ENCODE measurements at regions not wholly inside any gene's neighbourhood (a gene's known extent, or its start where the extent isn't known, plus 50 kb on each side); places are given as distances from the start of the nearest gene placed in this dataset.
A peak's percentile ranks its signal among the peaks of the same experiment; 100 is the strongest.

GRCh38 chr5:86968301-86968753 lies 299.4 kb upstream of the RASA1 start:
- Histone ChIP-seq H3K4me2 (ENCODE audit: insufficient read depth, low read length) (peak overlapping the region; percentile 64), H3K27me3 (ENCODE audit: control insufficient read depth in 2 of 2, insufficient read depth in 2 of 2, low read length in 2 of 2) (no peaks in the 10 kb centered on the region), H3K27ac (ENCODE audit: insufficient read depth, low read depth, low read length) (no peak overlapping the region), H4K20me1 (replicated peaks; ENCODE audit: control insufficient read depth, extremely low read depth, insufficient read depth, low read length) (no peaks in the 10 kb centered on the region), H3K36me3 (ENCODE audit: control insufficient read depth in 2 of 2, extremely low read depth in 1 of 2, insufficient read depth in 2 of 2, low read length in 2 of 2) (no peaks in the 10 kb centered on the region), H2AFZ (ENCODE audit: low read depth, low read length) (peak overlapping the region; percentile 89), H3K9ac (replicated peaks; ENCODE audit: extremely low read depth, insufficient read depth, low read length) (peak overlapping the region; percentile 47), H3K4me3 (replicated peaks in 1 of 3; ENCODE audit: insufficient read depth in 1 of 3, low read depth in 1 of 3, low read length in 3 of 3) (peak overlapping the region in 1 of 3 experiments; percentile 27), H3K4me1 (ENCODE audit: control insufficient read depth, extremely low read depth, insufficient read depth, low read length) (peaks cover 7% of the 10 kb centered on the region), H3K9me1 (replicated peaks; ENCODE audit: control insufficient read depth, extremely low read depth, insufficient read depth, low read length) (no peaks in the 10 kb centered on the region), H3K9me3 (replicated peaks; ENCODE audit: control insufficient read depth, insufficient read depth, low read length) (no peaks in the 10 kb centered on the region), H3K79me2 (ENCODE audit: control insufficient read depth, insufficient read depth, low read length) (no peaks in the 10 kb centered on the region)
- no TSS peak for BruUV-seq (replicated peaks)
- TF ChIP-seq CTCF (IDR thresholded peaks at IDR 0.05; ENCODE audit: extremely low read depth in 1 of 2, insufficient read depth in 1 of 2, low read depth in 1 of 2, low read length in 2 of 2) (peak; percentile 11 to 19), FOS (IDR thresholded peaks at IDR 0.05; ENCODE audit: borderline replicate concordance, insufficient read depth, low read length) (no peak)
- POLR2A ChIA-PET: no interaction called here
- CTCF ChIA-PET: interaction anchor here (0.6 to 5.4 kb wide), 22 partner anchors 8 to 1919 kb away, joined by 3 to 152 read pairs (median 4); partner anchors contain the start of gene CCNH
- intact Hi-C loops (cut with micrococcal nuclease) (loop anchor here (1.0 to 5.0 kb wide), 2 partner anchors 87 to 434 kb away; no protein-coding TSS in a partner anchor), dilution Hi-C loops (cut with MboI; ENCODE audit: extremely low pct_ligation_motif_present, low sequenced_read_pairs) (no loop called here)
- DNase-seq (ENCODE audit: low read depth, low spot score) (peak; percentile 76), FAIRE-seq (peak; percentile 73)

- TF ChIP-seq MYC (IDR thresholded peaks at IDR 0.05; ENCODE audit: low read depth, low read length): no peak
- dilution Hi-C loops (cut with MboI; ENCODE audit: extremely low pct_ligation_motif_present, low sequenced_read_pairs): no loop called here
- CTCF ChIA-PET: interaction anchor here (0.7 to 5.4 kb wide), 9 partner anchors 9 to 430 kb away, joined by 3 to 152 read pairs (median 6); no protein-coding TSS in a partner anchor
These were observed 297.3 kb upstream of the RASA1 start for GRCh38 chr5:86970361-86970760.

More at GRCh38 chr5:86970361-86970760, 297.3 kb upstream of the RASA1 start:
- Histone ChIP-seq H3K9me1 (replicated peaks; ENCODE audit: control insufficient read depth, extremely low read depth, insufficient read depth, low read length) (no peaks in the 10 kb centered on the region), H3K27ac (ENCODE audit: insufficient read depth, low read depth, low read length) (no peak overlapping the region), H3K9me3 (replicated peaks; ENCODE audit: control insufficient read depth, insufficient read depth, low read length) (no peaks in the 10 kb centered on the region), H3K4me1 (ENCODE audit: control insufficient read depth, extremely low read depth, insufficient read depth, low read length) (peaks cover 7% of the 10 kb centered on the region), H3K9ac (replicated peaks; ENCODE audit: extremely low read depth, insufficient read depth, low read length) (no peak overlapping the region), H3K4me3 (replicated peaks in 1 of 3; ENCODE audit: insufficient read depth in 1 of 3, low read depth in 1 of 3, low read length in 3 of 3) (no peak overlapping the region), H3K79me2 (ENCODE audit: control insufficient read depth, insufficient read depth, low read length) (no peaks in the 10 kb centered on the region), H4K20me1 (replicated peaks; ENCODE audit: control insufficient read depth, extremely low read depth, insufficient read depth, low read length) (no peaks in the 10 kb centered on the region), H3K4me2 (ENCODE audit: insufficient read depth, low read length) (no peak overlapping the region), H3K36me3 (ENCODE audit: control insufficient read depth in 2 of 2, extremely low read depth in 1 of 2, insufficient read depth in 2 of 2, low read length in 2 of 2) (no peaks in the 10 kb centered on the region), H2AFZ (ENCODE audit: low read depth, low read length) (no peak overlapping the region), H3K27me3 (ENCODE audit: control insufficient read depth in 2 of 2, insufficient read depth in 2 of 2, low read length in 2 of 2) (no peaks in the 10 kb centered on the region)
- POLR2A ChIA-PET: no interaction called here
- intact Hi-C loops (cut with micrococcal nuclease): no loop called here
- FAIRE-seq (no peak), DNase-seq (ENCODE audit: low read depth, low spot score) (no peak)
- no TSS peak for BruUV-seq (replicated peaks)
